ENCODE measurements at regions not wholly inside any gene's neighbourhood (a gene's known extent, or its start where the extent isn't known, plus 50 kb on each side); places are given as distances from the start of the nearest gene placed in this dataset.

DNA sequence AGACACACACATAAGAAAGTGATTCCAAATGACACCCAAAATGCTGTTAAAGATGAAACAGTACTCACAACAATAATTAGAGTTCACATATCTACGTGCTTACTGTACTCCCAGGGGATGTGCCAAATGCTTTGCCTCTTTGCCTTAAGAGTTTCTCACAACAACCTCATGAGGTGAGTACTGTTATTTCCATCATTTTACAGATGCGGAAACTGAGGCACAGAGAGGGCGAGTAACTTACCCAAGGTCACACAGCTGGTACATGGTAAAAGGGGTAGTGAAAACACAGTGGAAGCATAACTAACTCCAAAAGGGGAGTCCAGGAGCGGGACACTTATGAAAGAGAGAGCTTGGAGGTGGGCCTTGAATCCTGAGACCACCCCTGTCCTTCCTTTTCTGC, 171.8 kb downstream of the ACTL8 start (continued):
- no peak for TF ChIP-seq MXI1 (IDR thresholded peaks at IDR 0.05; ENCODE audit: low read depth, low read length)
- TF ChIP-seq, protein P1, sequence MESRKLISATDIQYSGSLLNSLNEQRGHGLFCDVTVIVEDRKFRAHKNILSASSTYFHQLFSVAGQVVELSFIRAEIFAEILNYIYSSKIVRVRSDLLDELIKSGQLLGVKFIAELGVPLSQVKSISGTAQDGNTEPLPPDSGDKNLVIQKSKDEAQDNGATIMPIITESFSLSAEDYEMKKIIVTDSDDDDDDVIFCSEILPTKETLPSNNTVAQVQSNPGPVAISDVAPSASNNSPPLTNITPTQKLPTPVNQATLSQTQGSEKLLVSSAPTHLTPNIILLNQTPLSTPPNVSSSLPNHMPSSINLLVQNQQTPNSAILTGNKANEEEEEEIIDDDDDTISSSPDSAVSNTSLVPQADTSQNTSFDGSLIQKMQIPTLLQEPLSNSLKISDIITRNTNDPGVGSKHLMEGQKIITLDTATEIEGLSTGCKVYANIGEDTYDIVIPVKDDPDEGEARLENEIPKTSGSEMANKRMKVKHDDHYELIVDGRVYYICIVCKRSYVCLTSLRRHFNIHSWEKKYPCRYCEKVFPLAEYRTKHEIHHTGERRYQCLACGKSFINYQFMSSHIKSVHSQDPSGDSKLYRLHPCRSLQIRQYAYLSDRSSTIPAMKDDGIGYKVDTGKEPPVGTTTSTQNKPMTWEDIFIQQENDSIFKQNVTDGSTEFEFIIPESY (IDR thresholded peaks at IDR 0.05; ENCODE audit: borderline replicate concordance, low read depth), result no peak

DNA sequence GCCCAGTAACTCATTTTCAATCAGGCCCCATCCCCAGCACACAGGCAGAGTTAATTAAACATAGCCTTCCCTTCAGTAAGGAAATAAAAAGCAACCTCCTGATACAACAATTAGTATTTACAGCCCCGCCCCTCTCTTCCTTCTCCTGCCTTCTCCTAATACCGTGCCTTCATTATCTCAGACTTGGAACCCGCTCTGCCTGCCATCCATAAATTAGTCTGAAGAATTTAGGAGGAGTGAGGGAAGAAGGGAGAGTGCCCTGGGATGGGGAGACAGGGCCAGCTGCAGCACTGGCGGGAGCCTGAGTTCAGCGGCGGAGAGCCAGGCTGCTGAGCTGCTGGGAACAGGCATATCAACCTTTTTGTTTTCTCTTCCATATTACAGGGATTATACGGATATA, 172.8 kb downstream of the ACTL8 start:
- H4K20me1 ChIP-seq (ENCODE audit: insufficient read depth), result no peaks in the 10 kb centered on the region
- no peak overlapping the region for H2AFZ ChIP-seq (ENCODE audit: low read depth)
- H3K9me2 ChIP-seq, result no peaks in the 10 kb centered on the region
- no peaks in the 10 kb centered on the region for H3K27me3 ChIP-seq (ENCODE audit: insufficient read depth)
- H3K4me3 ChIP-seq (ENCODE audit: low read depth in 2 of 2, low read length in 1 of 2), result no peak overlapping the region
- CTCF ChIA-PET, result interaction anchor here (0.8 to 8.2 kb wide), 7 partner anchors 14 to 647 kb away, joined by 3 to 131 read pairs (median 5); no protein-coding TSS in a partner anchor
- no peak overlapping the region for H3K9ac ChIP-seq
- no peak for DNase-seq
- TF ChIP-seq RXRA (IDR thresholded peaks at IDR 0.05; ENCODE audit: borderline replicate concordance, low read depth), result no peak
- no peak for TF ChIP-seq RCOR1 (IDR thresholded peaks at IDR 0.05; ENCODE audit: low read length)
- TF ChIP-seq, protein P2, sequence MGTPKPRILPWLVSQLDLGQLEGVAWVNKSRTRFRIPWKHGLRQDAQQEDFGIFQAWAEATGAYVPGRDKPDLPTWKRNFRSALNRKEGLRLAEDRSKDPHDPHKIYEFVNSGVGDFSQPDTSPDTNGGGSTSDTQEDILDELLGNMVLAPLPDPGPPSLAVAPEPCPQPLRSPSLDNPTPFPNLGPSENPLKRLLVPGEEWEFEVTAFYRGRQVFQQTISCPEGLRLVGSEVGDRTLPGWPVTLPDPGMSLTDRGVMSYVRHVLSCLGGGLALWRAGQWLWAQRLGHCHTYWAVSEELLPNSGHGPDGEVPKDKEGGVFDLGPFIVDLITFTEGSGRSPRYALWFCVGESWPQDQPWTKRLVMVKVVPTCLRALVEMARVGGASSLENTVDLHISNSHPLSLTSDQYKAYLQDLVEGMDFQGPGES (IDR thresholded peaks at IDR 0.05; ENCODE audit: low read depth, low read length), result no peak
- no peak for TF ChIP-seq GATA2 (CRISPR knock-in tag; IDR thresholded peaks at IDR 0.05)
- TF ChIP-seq EZH2phosphoT487 (IDR thresholded peaks at IDR 0.05; ENCODE audit: borderline replicate concordance, low read depth), result no peak
- TF ChIP-seq, protein P3, sequence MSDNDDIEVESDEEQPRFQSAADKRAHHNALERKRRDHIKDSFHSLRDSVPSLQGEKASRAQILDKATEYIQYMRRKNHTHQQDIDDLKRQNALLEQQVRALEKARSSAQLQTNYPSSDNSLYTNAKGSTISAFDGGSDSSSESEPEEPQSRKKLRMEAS (IDR thresholded peaks at IDR 0.05; ENCODE audit: low read depth), result no peak
- TF ChIP-seq POLR2AphosphoS5 (IDR thresholded peaks at IDR 0.05; ENCODE audit: low read depth, low read length), result no peak
- TF ChIP-seq SIN3A (IDR thresholded peaks at IDR 0.05; ENCODE audit: borderline replicate concordance, low read depth, low read length), result no peak
- TF ChIP-seq NRF1 (IDR thresholded peaks at IDR 0.05; ENCODE audit: low read depth, low read length), result no peak
- TF ChIP-seq, protein P4, sequence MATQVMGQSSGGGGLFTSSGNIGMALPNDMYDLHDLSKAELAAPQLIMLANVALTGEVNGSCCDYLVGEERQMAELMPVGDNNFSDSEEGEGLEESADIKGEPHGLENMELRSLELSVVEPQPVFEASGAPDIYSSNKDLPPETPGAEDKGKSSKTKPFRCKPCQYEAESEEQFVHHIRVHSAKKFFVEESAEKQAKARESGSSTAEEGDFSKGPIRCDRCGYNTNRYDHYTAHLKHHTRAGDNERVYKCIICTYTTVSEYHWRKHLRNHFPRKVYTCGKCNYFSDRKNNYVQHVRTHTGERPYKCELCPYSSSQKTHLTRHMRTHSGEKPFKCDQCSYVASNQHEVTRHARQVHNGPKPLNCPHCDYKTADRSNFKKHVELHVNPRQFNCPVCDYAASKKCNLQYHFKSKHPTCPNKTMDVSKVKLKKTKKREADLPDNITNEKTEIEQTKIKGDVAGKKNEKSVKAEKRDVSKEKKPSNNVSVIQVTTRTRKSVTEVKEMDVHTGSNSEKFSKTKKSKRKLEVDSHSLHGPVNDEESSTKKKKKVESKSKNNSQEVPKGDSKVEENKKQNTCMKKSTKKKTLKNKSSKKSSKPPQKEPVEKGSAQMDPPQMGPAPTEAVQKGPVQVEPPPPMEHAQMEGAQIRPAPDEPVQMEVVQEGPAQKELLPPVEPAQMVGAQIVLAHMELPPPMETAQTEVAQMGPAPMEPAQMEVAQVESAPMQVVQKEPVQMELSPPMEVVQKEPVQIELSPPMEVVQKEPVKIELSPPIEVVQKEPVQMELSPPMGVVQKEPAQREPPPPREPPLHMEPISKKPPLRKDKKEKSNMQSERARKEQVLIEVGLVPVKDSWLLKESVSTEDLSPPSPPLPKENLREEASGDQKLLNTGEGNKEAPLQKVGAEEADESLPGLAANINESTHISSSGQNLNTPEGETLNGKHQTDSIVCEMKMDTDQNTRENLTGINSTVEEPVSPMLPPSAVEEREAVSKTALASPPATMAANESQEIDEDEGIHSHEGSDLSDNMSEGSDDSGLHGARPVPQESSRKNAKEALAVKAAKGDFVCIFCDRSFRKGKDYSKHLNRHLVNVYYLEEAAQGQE (IDR thresholded peaks at IDR 0.05; ENCODE audit: low read depth, low read length), result no peak
- peaks cover 0 to 25% of the 10 kb centered on the region in 2 experiments; a peak in 1 of 4 replicates for H3K4me1 ChIP-seq (ENCODE audit: control insufficient read depth in 1 of 2, insufficient read depth in 2 of 2, low read depth in 1 of 2, low read length in 1 of 2)
- no peaks in the 10 kb centered on the region for H3K79me2 ChIP-seq (ENCODE audit: insufficient read depth)
- H3K36me3 ChIP-seq (replicated peaks in 1 of 2; ENCODE audit: control insufficient read depth in 1 of 2, insufficient read depth in 2 of 2, low read length in 1 of 2), result no peaks in the 10 kb centered on the region
- no peaks in the 10 kb centered on the region for H3F3A ChIP-seq (replicated peaks; ENCODE audit: insufficient read depth)
- 49% methylated on average over 7 of the region's 7 CpGs for WGBS (ENCODE audit: low lambda C conversion rate)
- no peak overlapping the region for H3K4me2 ChIP-seq
- H3K27ac ChIP-seq (ENCODE audit: low read depth in 2 of 2, low read length in 1 of 2), result no peak overlapping the region
- no peaks in the 10 kb centered on the region for H3K9me3 ChIP-seq
- POLR2A ChIA-PET, result no interaction called here
